HUES6 (cell line): ENCODE measurements at regions not wholly inside any gene's neighbourhood (a gene's known extent, or its start where the extent isn't known, plus 50 kb on each side); places are given as distances from the start of the nearest gene placed in this dataset.
"Not testable (repeated sequence)": the region's sequence is repeated elsewhere in the genome, so short reads cannot be mapped to it uniquely, and the experiment has no call there.

Experiments
- H3K27ac ChIP-seq: 2 replicates; pipeline ENCODE4 v1.7.0; 2013; ENCODE audit warnings: low read depth, mild to moderate bottlenecking, low read length, inconsistent platforms
- H3K27me3 ChIP-seq: 2 replicates; pipeline ENCODE4 v1.6.1; 2013; ENCODE audit warnings: low read length; ENCODE audit not compliant: control insufficient read depth, insufficient read depth
- H3K36me3 ChIP-seq: 2 replicates; pipeline ENCODE4 v1.6.1; 2013; ENCODE audit warnings: low read length; ENCODE audit not compliant: control insufficient read depth, insufficient read depth
- H3K4me1 ChIP-seq: 2 replicates; pipeline ENCODE4 v1.6.1; 2013; ENCODE audit warnings: low read length; ENCODE audit not compliant: control insufficient read depth, insufficient read depth
- H3K4me3 ChIP-seq: 2 replicates; pipeline ENCODE4 v1.5.1; 2013; ENCODE audit warnings: low read depth, low read length
- H3K9ac ChIP-seq: one replicate; pipeline ENCODE4 v1.6.1; 2013; ENCODE audit warnings: mild to moderate bottlenecking, low read length
- H3K9me3 ChIP-seq: 2 replicates; pipeline ENCODE4 v1.6.1; 2013; ENCODE audit warnings: low read depth, low read length; ENCODE audit not compliant: control insufficient read depth, insufficient read depth

- not testable (repeated sequence) for H3K9ac ChIP-seq, H3K9me3 ChIP-seq, H3K4me3 ChIP-seq, H3K27ac ChIP-seq, H3K36me3 ChIP-seq, H3K4me1 ChIP-seq, H3K27me3 ChIP-seq
These were observed 89.0 kb upstream of the RANBP6 start for GRCh38 chr9:6104406-6104805.

- not testable (repeated sequence) for H3K9ac ChIP-seq, H3K9me3 ChIP-seq, H3K36me3 ChIP-seq, H3K27ac ChIP-seq, H3K27me3 ChIP-seq, H3K4me3 ChIP-seq, H3K4me1 ChIP-seq
These were observed 88.5 kb upstream of the RANBP6 start for GRCh38 chr9:6103911-6104310.

GRCh38 chr9:6102336-6102987 lies 87.0 kb upstream of the RANBP6 start:
- not testable (repeated sequence) for H3K4me1 ChIP-seq, H3K4me3 ChIP-seq, H3K36me3 ChIP-seq, H3K9me3 ChIP-seq, H3K27ac ChIP-seq, H3K27me3 ChIP-seq, H3K9ac ChIP-seq

GRCh38 chr9:6101725-6102124 lies 86.3 kb upstream of the RANBP6 start:
- H3K4me1 ChIP-seq, H3K27ac ChIP-seq, H3K9me3 ChIP-seq, H3K36me3 ChIP-seq, H3K27me3 ChIP-seq, H3K4me3 ChIP-seq, H3K9ac ChIP-seq: not testable (repeated sequence)

GRCh38 chr9:6099346-6099745 lies 83.9 kb upstream of the RANBP6 start:
- H3K9ac ChIP-seq, H3K27me3 ChIP-seq, H3K27ac ChIP-seq, H3K4me1 ChIP-seq, H3K36me3 ChIP-seq, H3K9me3 ChIP-seq, H3K4me3 ChIP-seq: not testable (repeated sequence)

GRCh38 chr9:6098431-6098830 lies 83.0 kb upstream of the RANBP6 start:
- no peak overlapping the region for H3K9ac ChIP-seq
- no peaks in the 10 kb centered on the region for H3K9me3 ChIP-seq
- no peak overlapping the region for H3K27ac ChIP-seq
- H3K4me1 ChIP-seq: no peaks in the 10 kb centered on the region
- H3K36me3 ChIP-seq: no peaks in the 10 kb centered on the region
- H3K4me3 ChIP-seq: no peak overlapping the region
- H3K27me3 ChIP-seq: no peaks in the 10 kb centered on the region

- Histone ChIP-seq H3K36me3 (no peaks in the 10 kb centered on the region), H3K9me3 (no peaks in the 10 kb centered on the region), H3K27me3 (no peaks in the 10 kb centered on the region), H3K27ac (no peak overlapping the region), H3K9ac (no peak overlapping the region), H3K4me1 (no peaks in the 10 kb centered on the region), H3K4me3 (no peak overlapping the region)
These were observed 81.4 kb upstream of the RANBP6 start for GRCh38 chr9:6096821-6097220.

- H3K9ac ChIP-seq: no peak overlapping the region
- no peaks in the 10 kb centered on the region for H3K27me3 ChIP-seq
- no peaks in the 10 kb centered on the region for H3K4me1 ChIP-seq
- H3K27ac ChIP-seq: no peak overlapping the region
- no peaks in the 10 kb centered on the region for H3K36me3 ChIP-seq
- H3K4me3 ChIP-seq: no peak overlapping the region
- H3K9me3 ChIP-seq: 0 out of 2 replicates have a peak, but pooled peaks cover 2% of the 10 kb centered on the region
These were observed 75.1 kb upstream of the RANBP6 start for GRCh38 chr9:6090277-6091210.

- no peaks in the 10 kb centered on the region for H3K4me1 ChIP-seq
These were observed 73.9 kb upstream of the RANBP6 start for GRCh38 chr9:6089300-6089699.

GRCh38 chr9:6086006-6086655 lies 70.7 kb upstream of the RANBP6 start:
- H3K27me3 ChIP-seq: no peaks in the 10 kb centered on the region
- no peaks in the 10 kb centered on the region for H3K36me3 ChIP-seq
- H3K9ac ChIP-seq: no peak overlapping the region
- H3K4me3 ChIP-seq: no peak overlapping the region
- H3K27ac ChIP-seq: no peak overlapping the region
- 0 out of 2 replicates have a peak, but pooled peaks cover 2% of the 10 kb centered on the region for H3K9me3 ChIP-seq
- H3K4me1 ChIP-seq: peaks cover under 1% of the 10 kb centered on the region; the same call in 1 of the 2 replicates

More at GRCh38 chr9:6089300-6089699, 73.9 kb upstream of the RANBP6 start:
- H3K27ac ChIP-seq: no peak overlapping the region
- 0 out of 2 replicates have a peak, but pooled peaks cover 2% of the 10 kb centered on the region for H3K9me3 ChIP-seq
- H3K36me3 ChIP-seq: no peaks in the 10 kb centered on the region
- H3K4me3 ChIP-seq: no peak overlapping the region
- H3K9ac ChIP-seq: no peak overlapping the region
- H3K27me3 ChIP-seq: no peaks in the 10 kb centered on the region
